ENCODE measurements at regions not wholly inside any gene's neighbourhood (a gene's known extent, or its start where the extent isn't known, plus 50 kb on each side); places are given as distances from the start of the nearest gene placed in this dataset.

DNA sequence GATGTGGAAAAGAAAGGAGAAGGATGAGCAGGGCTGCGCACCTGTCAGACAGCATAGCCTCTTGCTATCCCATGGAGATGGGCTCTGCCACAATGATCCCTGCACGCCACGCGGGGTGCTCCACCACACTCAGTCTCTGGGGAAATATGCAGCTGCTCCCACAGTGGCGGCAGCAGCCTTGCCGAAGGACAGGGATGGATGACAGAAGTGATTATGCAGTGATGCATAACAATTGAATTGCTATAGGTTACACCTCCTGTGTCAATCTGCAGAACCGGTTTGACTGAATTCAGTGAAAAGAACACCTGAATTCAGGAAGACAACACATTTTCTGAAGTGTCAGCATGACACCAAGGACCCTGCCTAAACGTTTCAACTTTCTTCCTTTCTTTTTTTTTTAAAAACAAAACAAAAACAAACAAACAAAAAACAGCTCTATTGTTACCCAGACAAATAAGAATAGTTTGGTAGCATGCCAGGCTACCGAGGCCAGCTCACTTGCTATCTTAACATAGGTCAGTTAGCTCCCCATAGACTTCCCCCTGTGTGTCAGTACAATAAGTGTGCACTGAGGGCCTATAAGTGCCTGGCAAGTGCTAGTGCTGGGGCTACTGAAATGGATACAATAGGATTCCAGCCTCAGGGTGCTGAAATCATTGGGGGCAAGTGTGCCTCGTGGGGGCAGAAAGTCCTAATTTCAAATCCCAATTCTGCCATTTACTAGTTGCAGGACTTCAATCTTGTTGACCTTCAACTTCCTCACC lies 127.6 kb upstream of the LMO4 start:
- Histone ChIP-seq H3K9ac (ENCODE audit: low read depth, low read length) (no peak overlapping the region), H2BK5ac (ENCODE audit: low read depth, low read length, poor library complexity, severe bottlenecking) (no peak overlapping the region), H2AK9ac (replicated peaks; ENCODE audit: low read depth, low read length, poor library complexity) (no peak overlapping the region), H2BK15ac (ENCODE audit: low read depth, low read length) (no peak overlapping the region), H4K5ac (ENCODE audit: low read depth, low read length) (no peak overlapping the region), H2BK20ac (ENCODE audit: low read depth, low read length) (no peak overlapping the region), H3K14ac (replicated peaks; ENCODE audit: low read depth, low read length) (no peak overlapping the region), H3K4me1 (ENCODE audit: control insufficient read depth, insufficient read depth, low read length) (no peaks in the 10 kb centered on the region; the same call in 1 of the 2 replicates), H3K18ac (ENCODE audit: low read depth, low read length) (no peak overlapping the region), H3K27ac (ENCODE audit: insufficient read depth, low read length) (no peak overlapping the region), H3K9me1 (ENCODE audit: insufficient read depth, low read length) (no peaks in the 10 kb centered on the region; the same call in 1 of the 2 replicates), H3K4me3 (ENCODE audit: insufficient read depth, low read depth, low read length) (no peak overlapping the region), H3K79me1 (ENCODE audit: low read depth in 1 of 2, low read length in 2 of 2) (no peaks in the 10 kb centered on the region), H3K56ac (ENCODE audit: extremely low read depth, insufficient read depth, low read length) (no peak overlapping the region), H4K91ac (ENCODE audit: insufficient read depth, low read depth, low read length) (no peak overlapping the region), H3K9me3 (ENCODE audit: control insufficient read depth, insufficient read depth, low read length) (no peaks in the 10 kb centered on the region), H3K27me3 (ENCODE audit: control insufficient read depth, insufficient read depth, low read length) (no peaks in the 10 kb centered on the region), H2BK120ac (ENCODE audit: low read depth, low read length) (no peak overlapping the region), H2AK5ac (ENCODE audit: low read depth, low read length) (no peak overlapping the region), H3K4ac (ENCODE audit: low read depth, low read length) (no peak overlapping the region), H3K36me3 (ENCODE audit: control insufficient read depth, insufficient read depth, low read length) (no peaks in the 10 kb centered on the region), H3K4me2 (ENCODE audit: low read depth, low read length) (no peak overlapping the region), H4K20me1 (ENCODE audit: insufficient read depth, low read length) (no peaks in the 10 kb centered on the region), H3K23ac (ENCODE audit: low read depth, low read length) (no peak overlapping the region), H2AFZ (replicated peaks; ENCODE audit: low read length, poor library complexity) (no peak overlapping the region), H4K8ac (ENCODE audit: low read depth in 2 of 2, low read length in 2 of 2) (no peak overlapping the region)
- dilution Hi-C loops (cut with HindIII; ENCODE audit: low sequenced_read_pairs, unreplicated experiment) (no loop called here), intact Hi-C loops (cut with micrococcal nuclease) (no loop called here), in situ Hi-C loops (cut with MboI; ENCODE audit: low sequenced_read_pairs) (no loop called here)
- ChIA-PET POLR2A (ENCODE audit: unreplicated experiment) (no interaction called here), CTCF (no interaction called here)
- ATAC-seq (ENCODE audit: low read depth) (no peak), DNase-seq (no peak)
- WGBS, 2 experiments (ENCODE audit: extremely low coverage in 2 of 2, insufficient read length in 1 of 2), result 93% methylated on average over 3 of the region's 10 CpGs; no CpG with 5 or more reads in 1 of the 2 experiments
- BruUV-seq (replicated peaks), result no TSS peak
- TF ChIP-seq BHLHE40 (IDR thresholded peaks at IDR 0.05; ENCODE audit: low read depth, low read length), result no peak
- TF ChIP-seq RAD21 (IDR thresholded peaks at IDR 0.05; ENCODE audit: low read length), result no peak
- TF ChIP-seq SMC3 (IDR thresholded peaks at IDR 0.05; ENCODE audit: low read depth, low read length), result no peak
- TF ChIP-seq CTCF (conservative IDR thresholded peaks at IDR 0.05; ENCODE audit: low read depth, low read length), result no peak
- no peak for TF ChIP-seq POLR2A (IDR thresholded peaks at IDR 0.05; ENCODE audit: low read depth, low read length)
- no peak for TF ChIP-seq MAFK (IDR thresholded peaks at IDR 0.05; ENCODE audit: low read depth, low read length)
- TF ChIP-seq CEBPB (IDR thresholded peaks at IDR 0.05; ENCODE audit: low read depth, low read length), result no peak
- TF ChIP-seq, protein P1, sequence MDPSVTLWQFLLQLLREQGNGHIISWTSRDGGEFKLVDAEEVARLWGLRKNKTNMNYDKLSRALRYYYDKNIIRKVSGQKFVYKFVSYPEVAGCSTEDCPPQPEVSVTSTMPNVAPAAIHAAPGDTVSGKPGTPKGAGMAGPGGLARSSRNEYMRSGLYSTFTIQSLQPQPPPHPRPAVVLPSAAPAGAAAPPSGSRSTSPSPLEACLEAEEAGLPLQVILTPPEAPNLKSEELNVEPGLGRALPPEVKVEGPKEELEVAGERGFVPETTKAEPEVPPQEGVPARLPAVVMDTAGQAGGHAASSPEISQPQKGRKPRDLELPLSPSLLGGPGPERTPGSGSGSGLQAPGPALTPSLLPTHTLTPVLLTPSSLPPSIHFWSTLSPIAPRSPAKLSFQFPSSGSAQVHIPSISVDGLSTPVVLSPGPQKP (IDR thresholded peaks at IDR 0.05; ENCODE audit: borderline replicate concordance, low read depth, low read length), result no peak
- TF ChIP-seq FOS (IDR thresholded peaks at IDR 0.05; ENCODE audit: low read depth, low read length), result no peak
- no peak for TF ChIP-seq NFE2L2 (IDR thresholded peaks at IDR 0.05; ENCODE audit: low read depth, low read length)
- no peak for TF ChIP-seq CHD1 (IDR thresholded peaks at IDR 0.05; ENCODE audit: low read depth, low read length)

Measured in IMR-90 (cell line).